Renal cortical epithelial cell (primary cell): ENCODE measurements at regions not wholly inside any gene's neighbourhood (a gene's known extent, or its start where the extent isn't known, plus 50 kb on each side); places are given as distances from the start of the nearest gene placed in this dataset.

Experiments used
- DNase-seq: peaks from one replicate; pipeline ENCODE4 v3.0.0-alpha.2; 2011; ENCODE audit warnings: low read depth

DNA sequence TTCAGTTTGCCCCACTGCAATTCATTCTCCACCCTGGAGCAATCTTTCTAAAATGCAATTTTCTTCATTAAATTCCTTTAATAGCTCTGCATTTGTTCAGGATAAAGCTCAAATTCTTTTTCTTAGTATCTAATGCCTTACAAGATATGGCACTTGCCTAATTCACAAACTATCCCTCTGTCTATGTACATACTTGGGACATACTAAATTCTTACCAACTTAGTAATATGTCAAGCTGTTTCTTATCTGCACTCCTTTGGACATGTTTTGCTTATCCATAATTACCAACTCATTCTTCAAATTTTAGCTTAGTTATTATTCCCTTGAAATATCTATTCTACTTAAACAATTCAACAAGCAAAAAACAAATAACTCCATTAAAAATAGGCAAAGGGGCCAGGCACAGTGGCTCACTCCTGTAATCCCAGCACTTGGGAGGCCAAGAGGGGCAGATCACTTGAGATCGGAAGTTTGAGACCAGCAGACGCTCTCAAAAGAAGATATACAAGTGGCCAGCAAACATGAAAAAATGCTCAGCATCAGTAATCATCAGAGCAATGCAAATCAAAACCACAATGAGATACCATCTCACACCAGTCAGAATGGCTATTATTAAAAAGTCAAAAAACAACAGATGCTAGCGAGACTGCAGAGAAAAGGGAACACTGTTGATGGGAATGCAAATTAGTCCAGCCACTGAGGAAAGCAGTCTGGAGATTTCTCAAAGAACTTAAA lies 96.9 kb downstream of the FAM76B start:
- no peak for DNase-seq

DNA sequence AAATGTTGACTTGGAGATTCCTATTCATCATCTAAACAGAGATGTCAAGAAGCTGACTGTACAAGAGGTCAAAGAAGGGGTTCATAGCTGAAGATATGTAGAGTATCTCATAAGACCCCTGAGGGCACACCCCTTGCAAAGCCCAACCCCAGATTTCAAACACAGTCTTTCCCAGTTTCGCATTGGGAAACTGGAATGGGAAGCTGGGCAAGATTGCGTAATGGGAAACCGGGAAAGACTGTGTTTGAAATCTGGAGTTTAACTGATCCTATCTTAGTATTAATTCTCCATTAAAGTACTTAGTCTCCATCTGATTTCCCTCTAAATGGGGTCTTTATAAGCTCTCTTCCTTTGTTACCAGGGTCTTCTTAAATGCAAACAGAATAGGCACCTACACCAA lies 99.5 kb downstream of the FAM76B start:
- DNase-seq: no peak

DNA sequence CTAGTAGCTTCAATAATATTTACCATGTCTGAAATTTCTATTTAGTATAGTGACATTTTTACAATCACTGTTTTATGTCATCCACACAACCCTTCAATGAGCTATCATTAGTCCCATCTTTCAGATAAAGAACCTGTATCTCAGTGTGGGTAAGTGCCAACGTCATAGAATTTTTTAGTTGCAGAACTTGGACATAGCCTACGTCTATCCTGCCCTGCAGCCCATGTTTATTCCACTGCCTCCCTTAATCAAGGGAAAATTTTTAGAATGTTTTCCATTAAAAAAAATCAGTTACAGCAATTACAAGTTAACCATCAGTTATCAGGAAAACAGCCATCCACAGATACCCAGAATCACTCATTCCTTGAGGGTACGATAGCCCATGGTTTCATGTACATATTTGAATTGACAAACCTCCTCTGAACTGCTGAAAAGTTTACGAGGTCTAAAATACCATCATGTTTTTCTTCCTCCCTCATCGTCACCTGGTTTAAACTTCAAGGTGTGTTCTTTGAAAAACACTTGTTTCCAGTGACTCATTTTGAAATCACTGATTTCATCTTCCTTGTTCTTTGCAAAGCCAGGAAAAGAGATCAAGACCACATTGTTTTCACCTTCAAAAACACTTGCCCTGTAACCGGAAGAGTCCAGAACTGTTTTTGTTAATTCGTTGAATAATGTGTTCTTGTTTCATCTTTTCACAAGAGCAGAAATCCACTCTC lies 100.9 kb downstream of the FAM76B start:
- DNase-seq: peak; percentile 51

DNA sequence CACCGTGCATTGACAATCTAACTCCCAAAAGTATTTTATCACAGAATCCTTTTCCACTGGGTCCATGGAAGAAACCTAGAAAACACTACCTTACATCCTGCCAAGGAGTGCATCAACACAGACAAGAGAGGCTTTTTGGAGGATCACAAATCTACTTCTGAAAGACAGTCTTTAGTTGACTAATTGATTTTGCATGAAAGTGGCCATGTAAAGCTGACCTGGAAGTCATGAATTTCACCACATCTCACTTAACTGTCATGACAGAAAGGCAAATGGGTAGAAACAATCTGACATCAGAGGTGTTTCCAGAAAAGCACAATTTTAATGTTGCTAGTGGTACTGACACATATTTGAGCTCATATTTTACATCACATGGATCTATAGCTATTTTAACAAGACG lies 101.6 kb downstream of the FAM76B start:
- no peak for DNase-seq

DNA sequence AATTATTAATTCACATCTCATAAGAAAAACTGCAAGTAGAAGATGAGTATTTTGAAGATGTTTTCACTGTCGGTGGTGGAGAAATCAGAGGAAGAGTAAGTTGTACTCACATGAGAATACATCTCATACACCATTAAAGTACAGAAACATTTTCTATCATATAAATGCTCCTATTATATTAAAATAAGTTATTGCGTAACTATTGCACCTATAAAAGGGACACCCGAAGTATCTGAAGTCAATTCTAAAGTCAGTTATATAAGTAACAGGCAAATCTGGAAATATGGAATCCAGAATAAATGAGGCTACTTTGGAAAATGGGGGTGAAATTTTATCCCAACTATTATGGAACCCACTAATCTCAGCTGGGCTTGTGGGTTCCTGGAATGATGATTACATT lies 103.3 kb downstream of the FAM76B start:
- DNase-seq: no peak

DNA sequence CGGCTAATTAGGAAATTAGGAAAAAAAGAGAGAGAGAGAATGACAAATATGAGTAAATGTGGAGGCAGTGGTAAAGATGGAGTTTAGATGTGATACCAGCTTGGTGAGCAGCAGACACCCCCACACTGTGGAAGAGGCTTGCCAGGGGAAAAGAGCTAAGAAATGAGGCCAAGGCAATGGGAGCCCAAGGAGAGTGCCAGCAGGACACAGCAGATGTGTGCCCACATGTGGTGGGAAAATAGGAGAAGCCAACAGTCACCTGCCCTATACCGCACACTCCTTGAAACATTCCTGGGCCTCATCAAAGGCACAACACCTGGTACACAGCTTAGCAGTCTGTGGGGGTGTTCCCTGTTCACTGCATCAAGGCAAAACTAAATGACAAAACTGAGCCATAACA lies 104.9 kb downstream of the FAM76B start:
- no peak for DNase-seq

DNA sequence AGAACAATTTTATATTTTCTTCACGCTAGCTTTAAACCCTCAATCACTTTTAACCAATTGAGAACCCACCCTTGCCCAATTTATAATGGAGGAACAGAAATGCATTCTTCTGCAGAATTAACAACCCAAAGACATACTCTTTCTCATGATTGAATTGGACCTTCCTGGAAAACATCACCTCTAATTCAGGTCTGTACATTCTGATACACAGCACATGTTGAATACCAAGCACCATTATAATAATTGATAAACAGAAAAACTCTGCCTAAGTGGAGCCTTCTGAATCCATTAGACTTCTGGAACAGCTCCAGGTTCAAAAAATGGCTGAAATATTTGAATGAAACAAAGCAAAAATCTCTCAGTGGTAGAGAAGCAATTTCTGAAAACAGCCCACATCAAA lies 105.4 kb downstream of the FAM76B start:
- no peak for DNase-seq

DNA sequence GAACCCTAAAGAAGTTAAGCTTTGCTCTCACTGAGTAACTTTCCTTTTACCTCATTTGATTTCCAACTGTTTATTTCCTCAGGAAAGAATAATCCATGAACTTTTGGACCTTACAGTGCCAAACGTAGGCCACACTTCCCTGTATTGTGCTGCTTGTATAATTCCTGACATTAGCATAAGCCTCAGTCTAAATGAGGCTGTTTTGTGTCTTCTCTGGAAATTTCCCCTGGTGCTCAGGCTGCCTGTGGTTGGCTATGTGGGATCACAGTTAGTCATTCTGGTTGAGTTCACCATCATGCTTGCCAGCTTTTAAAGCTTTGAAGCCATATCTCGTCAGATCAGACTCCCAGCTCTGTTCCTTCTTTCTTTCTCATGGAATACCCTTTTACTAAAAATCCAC lies 107.0 kb downstream of the FAM76B start:
- peak; percentile 27 for DNase-seq

DNA sequence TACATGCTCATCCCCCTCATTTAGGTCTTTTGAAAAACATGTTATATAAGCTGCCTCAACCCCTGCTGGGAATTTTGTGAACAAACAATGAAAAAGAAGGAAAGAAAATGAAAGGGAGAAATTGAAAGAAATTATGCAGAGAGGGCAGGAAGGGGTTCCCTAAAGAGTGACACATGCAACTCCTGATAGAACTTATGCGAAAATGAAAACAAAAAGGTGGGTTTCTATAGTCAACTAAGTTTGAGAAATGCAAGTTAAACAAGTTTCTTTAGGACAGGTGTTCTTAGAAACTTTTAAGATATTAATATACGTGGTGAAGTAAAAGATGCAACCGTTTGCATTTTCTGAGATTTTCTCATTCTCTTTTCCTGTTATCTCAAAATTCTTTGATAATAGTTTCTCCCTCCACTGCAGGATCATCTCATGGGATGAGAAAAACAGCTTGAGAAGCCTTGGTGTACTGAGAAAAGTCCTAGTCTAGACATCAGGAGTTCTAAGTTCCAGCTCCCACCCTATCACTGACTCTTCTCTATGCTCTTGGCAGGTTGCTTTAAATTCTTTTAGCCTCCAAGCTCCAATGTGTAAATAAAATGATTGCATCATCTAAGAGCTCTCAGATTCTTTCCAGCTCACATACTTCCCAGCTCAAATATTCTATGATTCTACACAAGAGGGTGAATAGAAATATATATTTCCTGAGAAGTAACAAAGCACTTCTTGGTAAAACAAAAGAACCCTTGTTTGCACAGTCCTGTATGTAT lies 109.2 kb downstream of the FAM76B start:
- peak; percentile 80 for DNase-seq

DNA sequence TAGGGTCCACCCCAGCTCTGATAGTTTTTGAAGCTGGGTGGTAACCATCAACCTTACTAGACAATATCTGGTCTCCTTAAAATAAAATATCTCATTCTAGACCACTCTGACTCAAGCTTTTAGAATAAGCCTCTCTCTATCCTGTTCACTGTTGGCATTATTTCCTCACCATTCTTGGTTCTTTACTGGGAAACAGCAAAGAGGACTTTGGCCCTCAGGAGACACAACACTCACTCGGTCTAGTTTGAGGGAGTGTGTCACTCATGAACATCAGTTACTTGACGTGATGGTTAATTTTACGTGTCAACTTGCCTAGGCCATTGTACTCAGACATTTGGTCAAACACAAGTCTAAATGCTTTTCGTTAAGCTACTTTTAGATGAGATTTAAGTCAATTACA lies 110.6 kb downstream of the FAM76B start:
- no peak for DNase-seq

DNA sequence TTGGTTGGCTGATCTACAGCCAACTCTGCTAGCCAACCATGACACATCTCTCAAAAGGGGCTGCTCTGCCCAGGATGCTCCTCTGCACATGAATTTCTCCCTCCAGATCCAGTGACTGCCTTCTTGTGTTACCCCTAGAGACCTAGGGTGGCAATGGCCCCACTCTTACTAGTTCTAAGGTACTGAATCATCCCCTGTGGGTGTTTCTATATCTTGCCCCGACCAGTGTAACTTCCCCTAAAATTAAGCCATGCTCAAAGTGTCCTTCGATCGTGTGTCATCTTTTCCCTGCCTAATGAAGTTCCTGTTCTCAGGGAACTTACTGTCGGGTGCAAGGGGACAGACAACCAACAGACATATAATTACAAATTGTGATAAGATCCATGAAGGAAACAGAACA lies 113.3 kb downstream of the FAM76B start:
- DNase-seq: no peak

DNA sequence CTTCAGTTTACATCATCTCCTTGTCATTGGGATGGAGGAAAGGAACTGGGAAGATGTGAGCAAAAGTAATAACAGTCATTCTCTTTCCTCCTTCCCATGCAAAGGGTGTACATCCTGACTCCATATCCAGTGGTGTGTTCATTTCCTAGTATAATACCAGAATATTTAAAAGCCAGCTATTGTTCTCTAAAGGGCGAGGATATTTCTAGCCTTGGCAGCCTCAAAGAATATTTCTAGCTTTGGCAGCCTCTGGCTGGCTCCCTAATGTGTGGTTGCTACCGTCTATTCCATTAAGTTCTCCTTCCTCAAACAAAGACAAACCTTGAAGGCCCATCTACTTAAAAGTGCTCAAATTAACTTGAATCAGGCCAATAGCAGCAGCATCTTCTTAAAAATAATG lies 114.0 kb downstream of the FAM76B start:
- no peak for DNase-seq

DNA sequence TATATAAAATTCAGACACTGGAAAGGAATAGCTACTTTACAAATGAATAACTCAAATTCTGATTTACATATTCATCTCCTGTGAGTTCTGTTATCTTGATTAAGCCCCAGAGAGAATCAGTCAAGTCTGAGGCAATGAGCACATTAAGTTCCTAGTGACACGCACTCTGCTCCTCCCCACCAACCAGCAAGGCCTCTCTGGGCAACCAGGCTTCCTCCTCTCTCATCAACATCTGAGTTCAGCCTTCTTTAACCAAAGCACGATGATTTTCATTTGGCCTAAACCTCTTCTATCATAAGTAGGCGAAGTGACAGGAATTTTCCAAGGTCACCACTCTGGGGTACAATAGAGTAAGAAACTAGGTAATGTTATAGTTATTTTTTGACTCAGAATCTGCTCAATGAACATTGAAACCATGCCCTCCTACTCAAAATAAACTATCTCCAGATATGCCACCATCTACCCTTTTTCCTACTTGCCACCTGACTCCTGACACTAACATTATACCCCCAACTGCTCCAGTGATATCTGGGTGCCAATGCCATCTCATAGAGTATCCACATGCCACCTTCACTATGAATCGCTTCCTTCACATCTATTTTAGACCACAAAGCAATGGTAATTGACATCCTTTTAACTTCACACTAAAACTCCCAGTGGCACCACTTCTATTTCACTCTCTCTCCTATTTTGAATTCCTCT lies 114.8 kb downstream of the FAM76B start:
- DNase-seq: no peak

DNA sequence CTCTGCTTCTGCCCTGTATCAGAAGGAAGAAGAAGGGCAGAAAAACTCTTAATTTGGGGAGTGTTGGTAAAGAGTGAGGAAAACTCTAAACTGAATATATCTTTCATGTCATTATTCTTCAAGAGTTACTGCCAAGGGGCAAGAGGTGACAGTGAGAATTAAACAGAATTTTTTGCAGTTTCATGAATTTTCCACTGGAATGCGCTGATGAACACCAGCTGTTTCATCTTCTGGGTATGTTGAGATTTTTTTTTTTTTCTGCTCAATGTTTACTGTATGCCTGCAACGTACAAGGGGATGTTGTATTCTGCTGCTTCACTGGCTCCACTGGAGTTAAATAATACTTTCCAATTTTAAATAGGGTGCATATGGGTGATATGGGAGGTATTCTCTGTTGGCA lies 117.8 kb downstream of the FAM76B start:
- no peak for DNase-seq

DNA sequence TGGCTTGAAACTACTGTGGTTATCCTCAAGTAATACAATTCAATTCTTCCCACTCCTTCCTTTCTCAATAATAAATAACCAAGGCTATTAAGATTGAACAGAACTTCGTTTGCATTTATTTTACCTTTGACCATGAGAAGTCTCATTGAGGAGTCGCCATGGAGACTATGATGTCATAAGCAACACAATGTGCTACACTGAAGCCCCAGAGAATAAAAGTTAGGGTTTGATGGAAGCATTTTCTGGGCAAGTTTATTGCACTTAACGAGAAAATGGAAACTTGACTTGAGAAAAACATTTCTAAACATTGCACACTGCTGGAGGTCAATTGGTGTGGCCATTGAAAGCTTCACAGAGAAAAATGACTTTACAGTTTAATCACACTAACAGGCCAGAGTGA lies 121.5 kb downstream of the FAM76B start:
- peak; percentile 75 for DNase-seq

DNA sequence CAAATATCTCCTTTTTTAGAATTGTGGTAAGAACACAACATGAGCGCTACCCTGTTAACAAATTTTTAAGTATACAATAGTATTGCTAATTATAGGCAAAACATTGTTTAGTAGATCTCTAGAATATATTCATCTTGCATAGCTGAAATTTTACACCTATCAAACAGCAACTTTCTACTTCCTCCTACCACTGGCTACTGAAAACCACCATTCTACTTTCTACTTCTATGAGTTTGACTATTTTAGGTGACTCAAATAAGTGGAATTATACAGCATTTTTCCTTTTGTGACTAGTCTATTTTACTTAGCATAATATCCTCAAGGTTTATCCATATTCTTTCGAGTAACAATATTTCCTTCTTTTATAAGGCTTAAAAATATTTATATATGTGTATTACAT lies 128.4 kb downstream of the FAM76B start:
- DNase-seq: no peak

DNA sequence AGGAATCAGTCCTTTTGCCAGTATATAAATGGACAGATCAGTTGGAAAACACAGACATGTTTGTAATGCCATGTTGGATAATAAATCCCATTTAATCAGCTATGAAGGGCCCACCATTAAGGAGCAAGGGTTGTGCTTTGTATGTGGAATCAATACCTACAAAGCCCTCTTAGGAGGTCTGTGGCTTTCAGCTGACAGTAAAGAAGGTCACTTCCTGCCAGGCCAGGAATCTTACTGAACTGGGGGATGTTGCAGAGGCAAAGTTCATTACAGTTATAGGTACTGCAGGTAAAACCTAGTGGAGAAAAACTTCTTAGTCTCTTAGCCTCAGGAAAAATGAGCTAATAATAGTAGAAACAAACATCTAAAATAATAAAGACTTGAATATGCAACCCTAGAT lies 129.5 kb downstream of the FAM76B start:
- no peak for DNase-seq

DNA sequence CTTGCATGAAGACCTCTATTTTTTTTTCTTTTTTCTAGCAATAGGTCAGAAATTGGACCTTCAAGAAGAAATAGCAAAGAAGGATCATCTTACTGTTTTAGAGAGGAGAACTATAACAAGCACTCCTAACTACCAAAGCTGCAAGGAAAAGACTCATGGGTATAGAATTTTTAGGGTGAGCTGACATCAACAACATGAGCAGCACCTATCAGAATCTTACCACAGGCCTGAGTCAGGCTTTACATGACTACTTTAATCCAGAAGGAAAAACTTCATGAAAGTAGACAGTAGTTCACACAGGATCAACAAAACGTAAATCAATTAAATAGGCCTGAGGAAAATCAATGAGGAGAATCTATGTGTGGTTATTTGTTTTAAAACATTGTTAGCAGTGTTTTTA lies 130.5 kb downstream of the FAM76B start:
- DNase-seq: peak; percentile 7

DNA sequence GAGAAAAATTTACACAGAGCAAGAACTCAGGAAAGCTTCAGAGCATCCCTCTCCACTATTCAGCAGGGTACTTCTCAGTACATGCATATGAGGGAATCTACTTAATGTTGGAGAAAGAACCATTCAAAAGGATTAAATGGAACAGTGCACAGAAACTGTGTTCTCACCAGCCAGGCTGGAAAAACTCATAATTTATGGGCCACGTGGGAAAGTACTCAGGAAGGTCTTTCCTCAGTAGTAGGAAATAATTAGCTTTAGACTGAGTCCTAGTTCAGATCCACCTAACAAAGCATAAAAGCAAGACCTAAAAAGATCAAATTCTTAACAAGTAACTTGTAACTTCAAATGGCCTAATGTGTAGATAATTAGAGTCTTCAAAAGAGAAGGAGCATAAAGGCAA lies 134.0 kb downstream of the FAM76B start:
- DNase-seq: peak; percentile 36

DNA sequence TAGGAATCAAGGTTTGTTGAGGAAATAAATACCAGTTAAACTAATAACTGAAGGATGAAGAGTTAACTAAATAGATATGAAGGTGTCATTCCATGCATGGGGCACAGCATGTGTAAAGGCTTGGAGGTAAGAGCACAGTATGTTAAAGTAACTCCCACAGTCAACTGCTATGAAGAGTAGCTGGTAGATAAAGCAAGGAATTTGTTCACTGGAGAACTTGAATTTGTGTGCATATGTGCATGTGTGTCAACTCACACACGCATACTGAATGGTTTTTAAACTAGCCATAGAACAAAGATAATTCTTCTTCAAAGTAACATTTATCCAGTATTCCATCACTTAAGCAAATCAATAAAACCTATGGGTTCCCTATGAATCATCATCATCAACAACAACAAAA lies 135.9 kb downstream of the FAM76B start:
- no peak for DNase-seq

DNA sequence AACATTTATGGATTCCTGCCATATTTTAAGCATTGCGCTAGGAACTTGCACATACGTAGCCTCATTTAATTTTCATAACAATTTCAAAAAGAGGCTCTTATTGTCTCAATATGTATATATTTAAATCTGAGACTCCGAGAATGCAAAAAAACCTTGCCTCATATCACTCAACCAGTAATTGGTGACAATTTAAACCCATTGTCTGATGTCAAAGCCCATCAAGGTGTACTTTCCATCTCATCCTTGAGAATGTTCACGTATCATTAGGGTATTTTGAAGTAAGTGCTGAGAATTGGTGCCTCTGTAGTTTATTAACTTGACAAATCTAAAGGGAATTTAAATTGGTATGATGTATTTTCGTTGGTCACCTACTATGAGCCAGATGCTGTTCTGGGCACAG lies 136.5 kb downstream of the FAM76B start:
- no peak for DNase-seq

DNA sequence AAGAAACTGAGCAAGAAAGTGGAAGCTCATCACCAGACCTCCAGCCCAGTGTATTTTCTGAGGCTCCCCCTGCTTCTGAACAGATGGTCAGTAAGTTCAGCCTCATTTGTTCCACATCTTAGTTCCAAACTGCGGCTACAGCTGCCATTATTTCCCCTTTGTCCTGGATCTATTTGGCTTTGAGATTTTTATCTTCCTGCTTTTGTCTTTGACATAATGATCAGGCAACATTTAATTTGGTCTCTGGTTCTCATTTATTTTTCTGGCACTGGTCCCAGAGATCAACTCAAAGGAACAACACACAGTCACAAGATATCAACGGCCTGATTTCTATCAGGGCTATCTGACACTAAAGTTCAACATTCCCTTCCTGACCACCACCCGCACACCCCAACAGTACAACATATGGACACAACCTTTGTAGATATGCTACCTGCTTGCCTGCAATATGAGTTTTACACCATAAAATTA lies 137.5 kb downstream of the FAM76B start:
- no peak for DNase-seq
